HCT116 (cell line): ENCODE measurements at regions not wholly inside any gene's neighbourhood (a gene's known extent, or its start where the extent isn't known, plus 50 kb on each side); places are given as distances from the start of the nearest gene placed in this dataset.

Experiments
- ATAC-seq: fragments of 200-7000 bp; cut with Tn5 transposase; 2 replicates; pipeline ENCODE4 v1.9.1; 2020; ENCODE audit warnings: mild to moderate bottlenecking, moderate library complexity
- BruUV-seq: library from RNA; stranded (reverse); fragments of 400-500 nt; replicated peaks from 2 replicates; lab custom pipeline; 2021; lab: Mats Ljungman, UMichigan
- CTCF ChIA-PET: fragments of 300-600 bp; sonication (Branson Sonifier 250); formaldehyde crosslinking; loops from one replicate; lab custom pipeline; 2021; ENCODE audit warnings: antibody characterized with exemption; lab: Charles Lee
- POLR2A ChIA-PET: fragments of 300-600, 350-600 bp; sonication (Branson Sonifier 250); formaldehyde crosslinking; loops from one replicate; lab custom pipeline; 2021; ENCODE audit warnings: antibody characterized with exemption; lab: Charles Lee
- RAD21 ChIA-PET, 2 experiments: fragments of 300-600 bp; sonication (Branson Sonifier 250); formaldehyde crosslinking; loops; one replicate each; lab custom pipeline; 2023; ENCODE audit warnings: low total read pairs in 2 of 2; ENCODE audit not compliant: uncharacterized antibody in 2 of 2, unreplicated experiment in 2 of 2, low non-redundant PET in 1 of 2; lab: Charles Lee
- DNase-seq: peaks from one replicate; pipeline ENCODE4 v3.0.0-alpha.2; 2010; ENCODE audit warnings: low read depth, low spot score
- H2AFZ ChIP-seq: fragments of 200-600 bp; shearing (Covaris generic), sonication (generic); 2 replicates; pipeline ENCODE4 v1.6.1; 2017; ENCODE audit warnings: low read depth, mixed run types, mixed read lengths, antibody characterized with exemption, low read length; ENCODE audit not compliant: poor library complexity, severe bottlenecking
- H3K27ac ChIP-seq: 2 replicates; pipeline ENCODE4 v1.5.1; 2012; ENCODE audit warnings: low read depth, low read length
- H3K27me3 ChIP-seq: fragments of 200-600 bp; sonication (generic); 2 replicates; pipeline ENCODE4 v1.6.1; 2016; ENCODE audit warnings: mixed run types, low read length, mixed read lengths; ENCODE audit not compliant: insufficient read depth
- H3K36me3 ChIP-seq, 2 experiments: fragments of 200-500 bp in 1 of 2; fragments of 200-600 bp in 1 of 2; sonication (Bioruptor generic) in 1 of 2; sonication (generic) in 1 of 2; 2 replicates each; pipeline versions ENCODE4 v1.5.1 to v1.6.1; 2014 to 2016; ENCODE audit warnings: low read length in 2 of 2, inconsistent platforms in 1 of 2, mixed read lengths in 1 of 2, mixed run types in 1 of 2; ENCODE audit not compliant: insufficient read depth in 2 of 2, control insufficient read depth in 1 of 2
- H3K4me1 ChIP-seq, 2 experiments: fragments of 200-600 bp in 1 of 2; sonication (generic) in 1 of 2; 2 replicates each; pipeline versions ENCODE4 v1.5.1 to v1.6.1; 2012 to 2017; ENCODE audit warnings: low read length in 2 of 2, inconsistent platforms in 1 of 2, mild to moderate bottlenecking in 1 of 2, mixed read lengths in 1 of 2, mixed run types in 1 of 2, moderate library complexity in 1 of 2; ENCODE audit not compliant: insufficient read depth in 2 of 2, control insufficient read depth in 1 of 2
- H3K4me2 ChIP-seq: fragments of 200-600 bp; sonication (generic); 2 replicates; pipeline ENCODE4 v1.6.1; 2017; ENCODE audit warnings: mixed run types, low read length, mixed read lengths
- H3K4me3 ChIP-seq, 2 experiments: fragments of 200-600 bp in 1 of 2; sonication (generic) in 1 of 2; replicated peaks in 1 of 2; 2 replicates each; pipeline ENCODE4 v1.5.1; 2011 to 2016; ENCODE audit warnings: low read length in 2 of 2, control low read depth in 1 of 2, low read depth in 1 of 2, mild to moderate bottlenecking in 1 of 2, mixed read lengths in 1 of 2, mixed run types in 1 of 2
- H3K79me2 ChIP-seq: fragments of 200-600 bp; sonication (generic); 2 replicates; pipeline ENCODE4 v1.6.1; 2017; ENCODE audit warnings: mild to moderate bottlenecking, mixed run types, low read length, moderate library complexity, mixed read lengths; ENCODE audit not compliant: insufficient read depth
- H3K9ac ChIP-seq: fragments of 200-600 bp; sonication (generic); 2 replicates; pipeline ENCODE4 v1.6.1; 2016; ENCODE audit warnings: low read length, mixed read lengths
- H3K9me2 ChIP-seq: fragments of 200-600 bp; sonication (generic), shearing (Covaris generic); 2 replicates; pipeline ENCODE4 v1.6.1; 2017; ENCODE audit warnings: mixed run types, mild to moderate bottlenecking, moderate library complexity; ENCODE audit not compliant: insufficient read depth
- H3K9me3 ChIP-seq, 2 experiments: fragments of 200-500 bp in 1 of 2; fragments of 200-600 bp in 1 of 2; sonication (Bioruptor generic) in 1 of 2; sonication (generic) in 1 of 2; 2 replicates each; pipeline ENCODE4 v1.6.1; 2014 to 2017; ENCODE audit warnings: low read length in 2 of 2, mixed read lengths in 2 of 2, inconsistent platforms in 1 of 2, low read depth in 1 of 2, mild to moderate bottlenecking in 1 of 2, mixed run types in 1 of 2, moderate library complexity in 1 of 2; ENCODE audit not compliant: control insufficient read depth in 1 of 2, insufficient read depth in 1 of 2
- H4K20me1 ChIP-seq: fragments of 200-600 bp; sonication (generic), shearing (Covaris generic); 2 replicates; pipeline ENCODE4 v1.6.1; 2017; ENCODE audit warnings: mixed run types, mild to moderate bottlenecking, moderate library complexity; ENCODE audit not compliant: insufficient read depth
- CEBPB ChIP-seq: IDR thresholded peaks from 2 replicates; pipeline ENCODE4 v1.6.1; 2012; ENCODE audit warnings: low read depth
- EZH2phosphoT487 ChIP-seq: fragments of 200-600 bp; IDR thresholded peaks from 2 replicates; pipeline ENCODE4 v1.6.1; 2018; ENCODE audit warnings: antibody characterized with exemption, borderline replicate concordance
- JUND ChIP-seq: IDR thresholded peaks from 2 replicates; pipeline ENCODE4 v1.6.1; 2012
- REST ChIP-seq: IDR thresholded peaks from 2 replicates; pipeline ENCODE4 v1.6.1; 2012; ENCODE audit warnings: low read depth
- SIN3A ChIP-seq: IDR thresholded peaks from 2 replicates; pipeline ENCODE4 v1.6.1; 2012; ENCODE audit warnings: low read depth
- YY1 ChIP-seq: IDR thresholded peaks from 2 replicates; pipeline ENCODE4 v1.6.1; 2011; ENCODE audit warnings: low read length, low read depth, moderate library complexity, mild to moderate bottlenecking; ENCODE audit not compliant: insufficient replicate concordance; ENCODE audit errors: extremely low read depth
- intact Hi-C: fragments of 100-400 bp; cut with micrococcal nuclease; formaldehyde crosslinking; loops from 2 replicates; pipeline ENCODE4 v1.10.0; 2022
- TF ChIP-seq, protein P1 (sequence below), 3 experiments: fragments of 200-600 bp in 1 of 3; sonication (generic) in 1 of 3; IDR thresholded peaks in 2 of 3; conservative IDR thresholded peaks in 1 of 3; 2 replicates each; pipeline ENCODE4 v1.5.1; 2012 to 2017; ENCODE audit warnings: low read depth in 2 of 3, low read length in 2 of 3, antibody characterized with exemption in 1 of 3, borderline replicate concordance in 1 of 3, control low read depth in 1 of 3, mild to moderate bottlenecking in 1 of 3, mixed read lengths in 1 of 3, mixed run types in 1 of 3, moderate library complexity in 1 of 3; ENCODE audit not compliant: insufficient read depth in 1 of 3

- no peak for TF ChIP-seq REST
- TF ChIP-seq CEBPB = no peak
- no peak for TF ChIP-seq SIN3A
- no peak for TF ChIP-seq EZH2phosphoT487
- no peak for TF ChIP-seq YY1
- TF ChIP-seq, protein P1, sequence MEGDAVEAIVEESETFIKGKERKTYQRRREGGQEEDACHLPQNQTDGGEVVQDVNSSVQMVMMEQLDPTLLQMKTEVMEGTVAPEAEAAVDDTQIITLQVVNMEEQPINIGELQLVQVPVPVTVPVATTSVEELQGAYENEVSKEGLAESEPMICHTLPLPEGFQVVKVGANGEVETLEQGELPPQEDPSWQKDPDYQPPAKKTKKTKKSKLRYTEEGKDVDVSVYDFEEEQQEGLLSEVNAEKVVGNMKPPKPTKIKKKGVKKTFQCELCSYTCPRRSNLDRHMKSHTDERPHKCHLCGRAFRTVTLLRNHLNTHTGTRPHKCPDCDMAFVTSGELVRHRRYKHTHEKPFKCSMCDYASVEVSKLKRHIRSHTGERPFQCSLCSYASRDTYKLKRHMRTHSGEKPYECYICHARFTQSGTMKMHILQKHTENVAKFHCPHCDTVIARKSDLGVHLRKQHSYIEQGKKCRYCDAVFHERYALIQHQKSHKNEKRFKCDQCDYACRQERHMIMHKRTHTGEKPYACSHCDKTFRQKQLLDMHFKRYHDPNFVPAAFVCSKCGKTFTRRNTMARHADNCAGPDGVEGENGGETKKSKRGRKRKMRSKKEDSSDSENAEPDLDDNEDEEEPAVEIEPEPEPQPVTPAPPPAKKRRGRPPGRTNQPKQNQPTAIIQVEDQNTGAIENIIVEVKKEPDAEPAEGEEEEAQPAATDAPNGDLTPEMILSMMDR (IDR thresholded peaks at IDR 0.05 in 2 of 3, conservative IDR thresholded peaks at IDR 0.05 in 1 of 3; ENCODE audit: borderline replicate concordance in 1 of 3, insufficient read depth in 1 of 3, low read depth in 2 of 3, low read length in 2 of 3) = no peak
- TF ChIP-seq JUND = no peak
- TF ChIP-seq, all 23 proteins: peak for 0
- peaks cover 0 to 6% of the 10 kb centered on the region in 2 experiments; a peak in 1 of 4 replicates for H3K4me1 ChIP-seq
- H3K36me3 ChIP-seq = no peaks in the 10 kb centered on the region
- intact Hi-C loops = no loop called here
- no peaks in the 10 kb centered on the region for H3K27me3 ChIP-seq
- H3K4me3 ChIP-seq = no peak overlapping the region
- H3K79me2 ChIP-seq = no peaks in the 10 kb centered on the region
- DNase-seq (no peak), ATAC-seq (no peak)
- RAD21 ChIA-PET = no interaction called here
- POLR2A ChIA-PET = no interaction called here
- no peaks in the 10 kb centered on the region for H4K20me1 ChIP-seq
- H3K9me2 ChIP-seq = no peaks in the 10 kb centered on the region
- H2AFZ ChIP-seq = no peak overlapping the region
- BruUV-seq = no TSS peak
- no peak overlapping the region for H3K4me2 ChIP-seq
- CTCF ChIA-PET = no interaction called here
- H3K27ac ChIP-seq = no peak overlapping the region
- no peaks in the 10 kb centered on the region for H3K9me3 ChIP-seq
- H3K9ac ChIP-seq = no peak overlapping the region
Observed at GRCh38 chr6:4287811-4288244, 152.5 kb upstream of the ECI2 start.
